GM12873 (cell line): ENCODE measurements at regions not wholly inside any gene's neighbourhood (a gene's known extent, or its start where the extent isn't known, plus 50 kb on each side); places are given as distances from the start of the nearest gene placed in this dataset.

Experiments
- CTCF ChIP-seq: IDR thresholded peaks from 2 replicates; pipeline ENCODE4 v1.5.1; 2012; ENCODE audit warnings: low read depth, mild to moderate bottlenecking, moderate library complexity, low read length, control low read depth; ENCODE audit not compliant: insufficient read depth; ENCODE audit errors: missing control alignments

GRCh38 chr5:131068893-131069643 is 96.0 kb downstream of the HINT1 start:
- TF ChIP-seq CTCF: no peak

GRCh38 chr5:131068076-131068475 is 97.0 kb downstream of the HINT1 start:
- no peak for TF ChIP-seq CTCF

- TF ChIP-seq CTCF: no peak
These were observed 97.4 kb downstream of the HINT1 start for GRCh38 chr5:131067636-131068035.

GRCh38 chr5:131064669-131065371 is 100.2 kb downstream of the HINT1 start:
- TF ChIP-seq CTCF: no peak

- no peak for TF ChIP-seq CTCF
These were observed 122.9 kb downstream of the HINT1 start for GRCh38 chr5:131042021-131042789.

- TF ChIP-seq CTCF: no peak
These were observed 141.6 kb downstream of the HINT1 start for GRCh38 chr5:131023498-131023865.

GRCh38 chr5:131022811-131023497 is 142.1 kb downstream of the HINT1 start:
- no peak for TF ChIP-seq CTCF
